AG09309 (cell line): ENCODE measurements at regions not wholly inside any gene's neighbourhood (a gene's known extent, or its start where the extent isn't known, plus 50 kb on each side); places are given as distances from the start of the nearest gene placed in this dataset.

Source experiments
- DNase-seq: peaks from one replicate; pipeline ENCODE4 v3.0.0-alpha.2; 2010; ENCODE audit warnings: low read depth
- H3K4me3 ChIP-seq: 2 replicates; pipeline ENCODE4 v1.5.1; 2011; ENCODE audit warnings: mild to moderate bottlenecking, low read depth, low read length, moderate library complexity; ENCODE audit not compliant: control insufficient read depth
- CTCF ChIP-seq: IDR thresholded peaks from 2 replicates; pipeline ENCODE4 v1.5.1; 2011; ENCODE audit warnings: mild to moderate bottlenecking, low read depth, low read length, inconsistent platforms; ENCODE audit not compliant: insufficient read depth, control insufficient read depth; ENCODE audit errors: missing control alignments

DNA sequence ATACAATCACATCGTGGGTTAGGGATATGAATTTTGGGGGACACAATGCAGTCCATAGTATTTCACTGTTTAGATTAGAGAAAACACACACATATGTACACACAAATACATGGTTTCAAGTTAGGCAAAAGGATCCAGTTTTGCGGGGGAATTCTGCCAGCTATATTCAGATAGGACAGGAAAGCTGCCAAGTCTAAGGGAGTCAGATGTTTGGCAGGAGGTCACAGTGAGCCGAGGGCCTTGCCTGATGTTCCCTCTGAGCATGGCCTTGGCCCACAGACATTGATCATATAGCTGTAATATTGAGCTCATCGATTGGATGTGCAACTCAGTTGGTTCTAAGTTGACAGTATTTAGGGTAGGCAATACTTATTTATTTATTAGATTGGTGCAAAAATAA lies 122.8 kb downstream of the ADRA2A start:
- TF ChIP-seq CTCF, result no peak
- H3K4me3 ChIP-seq, result no peak overlapping the region
- no peak for DNase-seq

GRCh38 chr10:111200505-111201186 lies 123.8 kb downstream of the ADRA2A start:
- TF ChIP-seq CTCF, result no peak
- no peak for DNase-seq
- H3K4me3 ChIP-seq, result no peak overlapping the region

DNA sequence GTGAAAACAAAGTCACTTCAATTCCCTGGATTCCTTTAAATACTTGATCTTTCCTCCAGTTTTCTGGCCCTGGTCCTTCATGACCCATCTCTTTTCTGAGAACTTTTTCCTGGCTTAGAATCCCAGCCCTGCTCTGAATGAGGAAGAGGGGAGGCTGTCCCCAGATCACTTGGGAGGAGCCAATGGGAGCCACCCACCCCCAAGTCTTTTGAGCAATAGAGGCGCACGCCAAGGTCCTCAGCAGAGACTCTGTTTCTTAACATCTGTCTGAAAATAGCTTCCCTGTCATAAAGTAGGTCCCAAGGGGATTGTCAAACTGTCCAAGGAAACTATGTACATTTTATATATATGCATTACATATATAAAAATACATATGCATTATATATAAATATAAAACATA lies 126.8 kb downstream of the ADRA2A start:
- no peak overlapping the region for H3K4me3 ChIP-seq
- DNase-seq, result no peak
- no peak for TF ChIP-seq CTCF

DNA sequence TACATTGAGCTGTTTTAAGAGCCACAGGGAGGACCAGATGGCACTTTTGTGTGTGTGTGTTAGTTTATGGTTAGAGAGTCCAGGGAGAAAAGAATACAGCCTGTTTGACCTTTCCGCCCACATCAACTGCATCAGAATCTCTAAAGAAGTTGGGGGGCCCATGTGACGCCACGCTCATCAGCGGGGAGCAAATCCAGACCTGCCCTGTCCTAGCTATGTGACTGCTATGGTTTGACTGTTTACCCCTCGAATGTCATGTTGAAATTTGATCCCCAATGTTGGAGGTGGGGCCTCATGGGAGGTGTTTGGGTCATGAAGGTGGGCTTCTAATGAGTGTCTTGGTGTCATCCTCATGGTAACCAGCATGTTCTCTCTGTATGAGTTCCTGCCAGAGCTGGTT lies 128.0 kb downstream of the ADRA2A start:
- no peak for DNase-seq
- no peak for TF ChIP-seq CTCF
- H3K4me3 ChIP-seq, result no peak overlapping the region

DNA sequence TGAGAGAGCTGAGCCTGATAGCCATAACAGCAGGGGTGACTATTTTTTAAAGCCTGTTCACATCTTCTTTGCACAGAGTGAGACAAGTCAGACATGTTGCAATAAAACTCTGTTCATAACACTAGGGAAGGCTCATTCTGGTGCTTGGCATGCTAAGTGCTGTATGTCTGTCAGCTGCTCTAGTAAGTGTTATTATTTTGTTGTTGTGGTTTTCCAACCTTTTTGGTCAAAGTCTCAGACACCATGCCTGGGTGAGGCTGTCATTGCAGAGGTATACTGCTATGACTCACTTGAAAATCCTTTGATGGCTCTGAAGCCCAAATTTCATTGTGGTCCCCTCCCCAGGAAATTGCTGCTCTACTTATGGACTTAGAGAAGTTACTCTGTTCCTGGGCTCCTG lies 129.7 kb downstream of the ADRA2A start:
- TF ChIP-seq CTCF, result no peak
- H3K4me3 ChIP-seq, result no peak overlapping the region
- DNase-seq, result no peak

DNA sequence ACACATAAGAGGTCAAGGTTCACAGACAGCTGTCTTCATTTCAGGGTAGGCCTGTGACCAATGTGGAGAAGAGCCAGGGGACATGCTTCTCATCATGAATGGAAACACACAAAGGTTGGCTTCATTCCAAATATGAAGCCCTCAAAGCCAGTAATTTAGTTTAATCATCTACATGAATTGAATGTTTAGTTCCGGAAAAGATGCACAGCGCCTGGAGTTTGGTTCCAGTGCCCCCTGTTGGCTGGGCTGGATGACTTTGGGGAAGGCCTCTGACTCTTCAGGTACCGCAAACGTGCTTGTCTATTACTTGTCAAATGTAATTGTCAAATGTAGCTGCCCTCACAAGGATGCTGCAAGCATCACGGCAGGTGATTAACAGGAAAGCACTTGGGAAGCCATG lies 130.7 kb downstream of the ADRA2A start:
- no peak for DNase-seq
- no peak for TF ChIP-seq CTCF

GRCh38 chr10:111208951-111209350 lies 132.1 kb downstream of the ADRA2A start:
- no peak overlapping the region for H3K4me3 ChIP-seq
- no peak for TF ChIP-seq CTCF
- DNase-seq, result no peak

More for the DNA sequence above, 130.7 kb downstream of the ADRA2A start:
- H3K4me3 ChIP-seq, result no peak overlapping the region
